ENCODE measurements at regions not wholly inside any gene's neighbourhood (a gene's known extent, or its start where the extent isn't known, plus 50 kb on each side); places are given as distances from the start of the nearest gene placed in this dataset.

DNA sequence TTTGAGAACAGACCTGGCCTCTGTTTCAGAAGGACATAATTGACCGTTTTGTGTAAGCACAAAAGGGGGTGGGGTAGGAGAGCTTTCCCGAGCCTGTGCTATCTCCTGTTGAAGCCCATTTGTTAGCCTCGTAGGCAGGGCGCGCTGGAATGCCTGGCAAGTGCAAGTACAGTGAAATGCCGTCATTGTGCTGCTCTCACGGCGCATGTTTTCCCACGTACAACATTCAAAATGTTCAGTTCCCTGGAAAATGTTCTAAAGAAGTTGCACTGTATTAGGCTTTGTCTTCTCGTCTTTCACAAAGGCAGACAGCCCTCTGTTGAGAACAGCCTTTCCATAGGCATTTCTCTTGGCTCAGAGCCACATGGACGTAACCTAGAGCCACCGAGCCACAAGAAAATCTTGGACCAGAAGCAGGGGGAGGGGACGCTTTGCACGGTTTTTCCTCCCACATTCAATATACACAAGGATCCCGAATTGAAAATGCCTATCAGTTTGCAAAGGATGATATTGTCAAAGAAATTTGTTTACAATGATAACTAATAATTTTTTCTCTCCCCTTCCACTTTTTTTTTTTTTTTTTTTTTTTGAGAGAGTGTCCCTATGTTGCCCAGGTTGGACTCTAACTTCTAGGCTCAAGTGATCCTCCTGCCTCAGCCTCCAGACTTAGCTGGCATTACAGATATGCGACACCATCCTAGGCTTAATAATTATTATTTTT lies 54.6 kb upstream of the RAPGEF2 start:
- WGBS (ENCODE audit: insufficient coverage, insufficient replicate concordance, low lambda C conversion rate, missing lambda C conversion rate) = 86% methylated on average over 16 of the region's 16 CpGs
- peaks cover 15% of the 10 kb centered on the region; the same call in 1 of the 2 replicates for H3K4me1 ChIP-seq (ENCODE audit: control insufficient read depth, insufficient read depth, low read length)
- no peak overlapping the region for H3K27ac ChIP-seq (ENCODE audit: control insufficient read depth, insufficient read depth)
- H4K20me1 ChIP-seq (ENCODE audit: control insufficient read depth, insufficient read depth) = no peaks in the 10 kb centered on the region
- FAIRE-seq (no peak), DNase-seq (ENCODE audit: low read depth, low spot score) (no peak), ATAC-seq (no peak)
- BruUV-seq (replicated peaks) = no TSS peak
- no peak overlapping the region for H3K4me2 ChIP-seq (ENCODE audit: control insufficient read depth, insufficient read depth)
- H3K36me3 ChIP-seq (ENCODE audit: control insufficient read depth in 2 of 2, insufficient read depth in 2 of 2, low read length in 1 of 2) = no peaks in the 10 kb centered on the region
- H3K9me3 ChIP-seq (replicated peaks; ENCODE audit: control insufficient read depth, insufficient read depth, low read length) = no peaks in the 10 kb centered on the region; the same call in 2 of the 3 replicates
- H3K9ac ChIP-seq (ENCODE audit: control insufficient read depth, insufficient read depth, low read length) = no peak overlapping the region
- TF ChIP-seq, protein P1, sequence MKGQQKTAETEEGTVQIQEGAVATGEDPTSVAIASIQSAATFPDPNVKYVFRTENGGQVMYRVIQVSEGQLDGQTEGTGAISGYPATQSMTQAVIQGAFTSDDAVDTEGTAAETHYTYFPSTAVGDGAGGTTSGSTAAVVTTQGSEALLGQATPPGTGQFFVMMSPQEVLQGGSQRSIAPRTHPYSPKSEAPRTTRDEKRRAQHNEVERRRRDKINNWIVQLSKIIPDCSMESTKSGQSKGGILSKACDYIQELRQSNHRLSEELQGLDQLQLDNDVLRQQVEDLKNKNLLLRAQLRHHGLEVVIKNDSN (IDR thresholded peaks at IDR 0.05; ENCODE audit: borderline replicate concordance, extremely low read length, insufficient read depth, low read depth, low read length) = no peak
- TF ChIP-seq HDAC6 (IDR thresholded peaks at IDR 0.05; ENCODE audit: unreplicated experiment) = no peak
- no peak for TF ChIP-seq NFIC (IDR thresholded peaks at IDR 0.05; ENCODE audit: low read depth, low read length)
- TF ChIP-seq, protein P2, sequence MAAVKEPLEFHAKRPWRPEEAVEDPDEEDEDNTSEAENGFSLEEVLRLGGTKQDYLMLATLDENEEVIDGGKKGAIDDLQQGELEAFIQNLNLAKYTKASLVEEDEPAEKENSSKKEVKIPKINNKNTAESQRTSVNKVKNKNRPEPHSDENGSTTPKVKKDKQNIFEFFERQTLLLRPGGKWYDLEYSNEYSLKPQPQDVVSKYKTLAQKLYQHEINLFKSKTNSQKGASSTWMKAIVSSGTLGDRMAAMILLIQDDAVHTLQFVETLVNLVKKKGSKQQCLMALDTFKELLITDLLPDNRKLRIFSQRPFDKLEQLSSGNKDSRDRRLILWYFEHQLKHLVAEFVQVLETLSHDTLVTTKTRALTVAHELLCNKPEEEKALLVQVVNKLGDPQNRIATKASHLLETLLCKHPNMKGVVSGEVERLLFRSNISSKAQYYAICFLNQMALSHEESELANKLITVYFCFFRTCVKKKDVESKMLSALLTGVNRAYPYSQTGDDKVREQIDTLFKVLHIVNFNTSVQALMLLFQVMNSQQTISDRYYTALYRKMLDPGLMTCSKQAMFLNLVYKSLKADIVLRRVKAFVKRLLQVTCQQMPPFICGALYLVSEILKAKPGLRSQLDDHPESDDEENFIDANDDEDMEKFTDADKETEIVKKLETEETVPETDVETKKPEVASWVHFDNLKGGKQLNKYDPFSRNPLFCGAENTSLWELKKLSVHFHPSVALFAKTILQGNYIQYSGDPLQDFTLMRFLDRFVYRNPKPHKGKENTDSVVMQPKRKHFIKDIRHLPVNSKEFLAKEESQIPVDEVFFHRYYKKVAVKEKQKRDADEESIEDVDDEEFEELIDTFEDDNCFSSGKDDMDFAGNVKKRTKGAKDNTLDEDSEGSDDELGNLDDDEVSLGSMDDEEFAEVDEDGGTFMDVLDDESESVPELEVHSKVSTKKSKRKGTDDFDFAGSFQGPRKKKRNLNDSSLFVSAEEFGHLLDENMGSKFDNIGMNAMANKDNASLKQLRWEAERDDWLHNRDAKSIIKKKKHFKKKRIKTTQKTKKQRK (IDR thresholded peaks at IDR 0.05; ENCODE audit: low read depth, low read length) = no peak
- TF ChIP-seq TCF7 (IDR thresholded peaks at IDR 0.05; ENCODE audit: borderline replicate concordance) = no peak
- TF ChIP-seq, protein P3, sequence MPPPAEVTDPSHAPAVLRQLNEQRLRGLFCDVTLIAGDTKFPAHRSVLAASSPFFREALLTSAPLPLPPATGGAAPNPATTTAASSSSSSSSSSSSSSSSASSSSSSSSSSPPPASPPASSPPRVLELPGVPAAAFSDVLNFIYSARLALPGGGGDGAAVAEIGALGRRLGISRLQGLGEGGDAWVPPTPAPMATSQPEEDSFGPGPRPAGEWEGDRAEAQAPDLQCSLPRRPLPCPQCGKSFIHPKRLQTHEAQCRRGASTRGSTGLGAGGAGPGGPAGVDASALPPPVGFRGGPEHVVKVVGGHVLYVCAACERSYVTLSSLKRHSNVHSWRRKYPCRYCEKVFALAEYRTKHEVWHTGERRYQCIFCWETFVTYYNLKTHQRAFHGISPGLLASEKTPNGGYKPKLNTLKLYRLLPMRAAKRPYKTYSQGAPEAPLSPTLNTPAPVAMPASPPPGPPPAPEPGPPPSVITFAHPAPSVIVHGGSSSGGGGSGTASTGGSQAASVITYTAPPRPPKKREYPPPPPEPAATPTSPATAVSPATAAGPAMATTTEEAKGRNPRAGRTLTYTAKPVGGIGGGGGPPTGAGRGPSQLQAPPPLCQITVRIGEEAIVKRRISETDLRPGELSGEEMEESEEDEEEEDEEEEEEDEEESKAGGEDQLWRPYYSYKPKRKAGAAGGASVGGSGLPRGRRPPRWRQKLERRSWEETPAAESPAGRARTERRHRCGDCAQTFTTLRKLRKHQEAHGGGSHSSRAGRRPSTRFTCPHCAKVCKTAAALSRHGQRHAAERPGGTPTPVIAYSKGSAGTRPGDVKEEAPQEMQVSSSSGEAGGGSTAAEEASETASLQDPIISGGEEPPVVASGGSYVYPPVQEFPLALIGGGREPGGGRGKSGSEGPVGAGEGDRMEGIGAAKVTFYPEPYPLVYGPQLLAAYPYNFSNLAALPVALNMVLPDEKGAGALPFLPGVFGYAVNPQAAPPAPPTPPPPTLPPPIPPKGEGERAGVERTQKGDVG (CRISPR knock-in tag; IDR thresholded peaks at IDR 0.05) = no peak
- no peak for TF ChIP-seq NFXL1 (IDR thresholded peaks at IDR 0.05; ENCODE audit: borderline replicate concordance)
- TF ChIP-seq KLF5 (IDR thresholded peaks at IDR 0.05; ENCODE audit: partially characterized antibody) = no peak
- TF ChIP-seq IKZF2 (IDR thresholded peaks at IDR 0.05) = no peak
- TF ChIP-seq, protein P4, sequence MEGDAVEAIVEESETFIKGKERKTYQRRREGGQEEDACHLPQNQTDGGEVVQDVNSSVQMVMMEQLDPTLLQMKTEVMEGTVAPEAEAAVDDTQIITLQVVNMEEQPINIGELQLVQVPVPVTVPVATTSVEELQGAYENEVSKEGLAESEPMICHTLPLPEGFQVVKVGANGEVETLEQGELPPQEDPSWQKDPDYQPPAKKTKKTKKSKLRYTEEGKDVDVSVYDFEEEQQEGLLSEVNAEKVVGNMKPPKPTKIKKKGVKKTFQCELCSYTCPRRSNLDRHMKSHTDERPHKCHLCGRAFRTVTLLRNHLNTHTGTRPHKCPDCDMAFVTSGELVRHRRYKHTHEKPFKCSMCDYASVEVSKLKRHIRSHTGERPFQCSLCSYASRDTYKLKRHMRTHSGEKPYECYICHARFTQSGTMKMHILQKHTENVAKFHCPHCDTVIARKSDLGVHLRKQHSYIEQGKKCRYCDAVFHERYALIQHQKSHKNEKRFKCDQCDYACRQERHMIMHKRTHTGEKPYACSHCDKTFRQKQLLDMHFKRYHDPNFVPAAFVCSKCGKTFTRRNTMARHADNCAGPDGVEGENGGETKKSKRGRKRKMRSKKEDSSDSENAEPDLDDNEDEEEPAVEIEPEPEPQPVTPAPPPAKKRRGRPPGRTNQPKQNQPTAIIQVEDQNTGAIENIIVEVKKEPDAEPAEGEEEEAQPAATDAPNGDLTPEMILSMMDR (IDR thresholded peaks at IDR 0.05 in 2 of 3, conservative IDR thresholded peaks at IDR 0.05 in 1 of 3; ENCODE audit: control insufficient read depth in 2 of 3, extremely low read depth in 1 of 3, insufficient read depth in 1 of 3, low read depth in 3 of 3, low read length in 3 of 3) = no peak
- in situ Hi-C loops (cut with MboI) (no loop called here), intact Hi-C loops (cut with micrococcal nuclease; ENCODE audit: unreplicated experiment) (no loop called here)
- ChIA-PET CTCF (interaction anchor here (1.4 kb wide), 1 partner anchor 31 kb away, joined by 5 read pairs; no protein-coding TSS in a partner anchor), POLR2A (interaction anchor here (0.7 kb wide), 1 partner anchor 51 kb away, joined by 7 read pairs; no protein-coding TSS in a partner anchor), RAD21 (ENCODE audit: unreplicated experiment) (interaction anchor here (0.7 to 1.9 kb wide), 3 partner anchors 30 to 238 kb away, joined by 3 to 4 read pairs (median 3); no protein-coding TSS in a partner anchor), SMC1A (ENCODE audit: uncharacterized antibody, unreplicated experiment) (interaction anchor here (0.6 to 2.2 kb wide), 5 partner anchors 12 to 187 kb away, joined by 3 to 6 read pairs (median 5); no protein-coding TSS in a partner anchor)
- no peaks in the 10 kb centered on the region for H3K79me2 ChIP-seq (ENCODE audit: control insufficient read depth, insufficient read depth, low read length)
- H3K27me3 ChIP-seq (replicated peaks in 1 of 2; ENCODE audit: control insufficient read depth in 2 of 2, insufficient read depth in 2 of 2, low read length in 1 of 2) = no peaks in the 10 kb centered on the region
- H2AFZ ChIP-seq (ENCODE audit: control insufficient read depth, low read depth, low read length) = no peak overlapping the region
- no peak overlapping the region for H3K4me3 ChIP-seq
